SIG-M5 treated with dmso at 0.1 percent for 504 hours (cell line): ENCODE measurements at regions not wholly inside any gene's neighbourhood (a gene's known extent, or its start where the extent isn't known, plus 50 kb on each side); places are given as distances from the start of the nearest gene placed in this dataset.

Experiments used
- DNase-seq: peaks from one replicate; lab custom pipeline; 2025; ENCODE audit not compliant: unreplicated experiment; lab: John Stamatoyannopoulos, UW

- DNase-seq: no peak
These were observed 82.9 kb downstream of the ELOVL4 start for GRCh38 chr6:79864421-79864820.

- no peak for DNase-seq
These were observed 83.4 kb downstream of the ELOVL4 start for GRCh38 chr6:79864001-79864400.

GRCh38 chr6:79863566-79863965, 83.8 kb downstream of the ELOVL4 start:
- DNase-seq: no peak

GRCh38 chr6:79862711-79863110, 84.6 kb downstream of the ELOVL4 start:
- DNase-seq: peak; percentile 32

- no peak for DNase-seq
These were observed 85.2 kb downstream of the ELOVL4 start for GRCh38 chr6:79862126-79862525.

GRCh38 chr6:79861023-79861422, 86.3 kb downstream of the ELOVL4 start:
- no peak for DNase-seq

- no peak for DNase-seq
These were observed 99.9 kb downstream of the ELOVL4 start for GRCh38 chr6:79847426-79847825.

GRCh38 chr6:79842376-79843040, 104.8 kb downstream of the ELOVL4 start:
- no peak for DNase-seq

GRCh38 chr6:79841577-79842375, 105.6 kb downstream of the ELOVL4 start:
- DNase-seq: peak; percentile 46

- DNase-seq: no peak
These were observed 108.5 kb downstream of the ELOVL4 start for GRCh38 chr6:79838851-79839250.

- no peak for DNase-seq
These were observed 113.4 kb downstream of the ELOVL4 start for GRCh38 chr6:79833964-79834284.

- no peak for DNase-seq
These were observed 113.9 kb downstream of the ELOVL4 start for GRCh38 chr6:79833264-79833963.

- no peak for DNase-seq
These were observed 114.6 kb downstream of the ELOVL4 start for GRCh38 chr6:79832723-79833122.

GRCh38 chr6:79824202-79824601, 123.2 kb downstream of the ELOVL4 start:
- DNase-seq: no peak

GRCh38 chr6:79821859-79822258, 125.5 kb downstream of the ELOVL4 start:
- no peak for DNase-seq

GRCh38 chr6:79818471-79818870, 128.9 kb downstream of the ELOVL4 start:
- no peak for DNase-seq

GRCh38 chr6:79814940-79815339, 132.4 kb downstream of the ELOVL4 start:
- no peak for DNase-seq

GRCh38 chr6:79813854-79814709, 133.3 kb downstream of the ELOVL4 start:
- peak; percentile 16 for DNase-seq

GRCh38 chr6:79813143-79813850, 134.1 kb downstream of the ELOVL4 start:
- DNase-seq: no peak

GRCh38 chr6:79812195-79812594, 135.2 kb downstream of the ELOVL4 start:
- no peak for DNase-seq

GRCh38 chr6:79810871-79811270, 136.5 kb downstream of the ELOVL4 start:
- DNase-seq: no peak
